HG02678 (cell line): ENCODE measurements at regions not wholly inside any gene's neighbourhood (a gene's known extent, or its start where the extent isn't known, plus 50 kb on each side); places are given as distances from the start of the nearest gene placed in this dataset.
"Not testable (repeated sequence)": the region's sequence is repeated elsewhere in the genome, so short reads cannot be mapped to it uniquely, and the experiment has no call there.

ENCODE experiments used
- ATAC-seq: cut with Tn5 transposase; IDR thresholded peaks from one replicate; pipeline ENCODE4 v1.9.1; 2021; ENCODE audit warnings: mild to moderate bottlenecking, moderate library complexity; ENCODE audit not compliant: unreplicated experiment

GRCh38 chr9:40097992-40098391 lies 742.5 kb downstream of the SPATA31A1 start:
- not testable (repeated sequence) for ATAC-seq

GRCh38 chr9:40106003-40106782 lies 750.7 kb downstream of the SPATA31A1 start:
- ATAC-seq: peak; percentile 68

DNA sequence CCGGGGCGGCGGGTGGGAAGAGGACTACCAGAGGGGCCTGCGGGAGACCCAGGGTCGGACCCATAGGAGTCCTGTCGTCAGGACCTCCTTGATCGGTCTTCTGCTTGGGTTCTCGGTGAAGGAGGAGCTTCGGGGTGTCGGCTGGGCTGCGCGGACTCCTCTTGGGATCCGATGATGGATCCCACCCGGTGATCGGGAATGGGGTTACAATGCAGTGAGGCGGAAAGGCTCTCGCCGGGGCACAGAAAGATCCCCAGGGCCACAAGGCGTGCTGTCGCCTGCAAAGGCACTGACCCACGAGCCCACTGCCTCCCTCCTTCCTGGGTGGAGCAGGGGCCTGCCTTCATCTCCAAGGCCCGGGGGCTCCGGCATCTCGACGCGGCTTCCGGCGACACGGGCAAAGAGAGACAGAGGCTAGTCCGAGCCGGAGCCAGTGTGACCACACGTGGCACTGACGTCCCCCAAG lies 751.3 kb downstream of the SPATA31A1 start:
- not testable (repeated sequence) for ATAC-seq

DNA sequence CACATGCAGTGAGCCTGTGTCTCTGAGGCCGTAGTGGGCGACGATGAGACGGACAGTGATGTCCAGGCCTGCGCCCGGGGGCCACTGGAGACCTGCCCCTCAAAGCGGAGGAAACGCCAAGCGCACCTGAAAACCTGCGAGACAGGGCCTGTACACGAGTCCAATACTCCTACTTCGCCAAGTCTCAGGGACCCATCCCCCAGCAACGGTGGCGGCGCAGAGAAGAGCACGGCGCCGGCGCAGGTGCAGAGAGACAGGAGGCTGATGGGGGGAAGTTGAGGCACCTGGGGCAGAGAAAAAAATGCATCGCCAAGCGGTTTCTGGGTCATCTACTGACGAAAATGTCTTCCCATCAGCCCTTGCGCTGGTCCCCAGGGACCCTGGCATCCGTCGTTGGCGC lies 751.8 kb downstream of the SPATA31A1 start:
- not testable (repeated sequence) for ATAC-seq

- ATAC-seq: not testable (repeated sequence)
Observed at GRCh38 chr9:40108465-40108864, 753.0 kb downstream of the SPATA31A1 start.

DNA sequence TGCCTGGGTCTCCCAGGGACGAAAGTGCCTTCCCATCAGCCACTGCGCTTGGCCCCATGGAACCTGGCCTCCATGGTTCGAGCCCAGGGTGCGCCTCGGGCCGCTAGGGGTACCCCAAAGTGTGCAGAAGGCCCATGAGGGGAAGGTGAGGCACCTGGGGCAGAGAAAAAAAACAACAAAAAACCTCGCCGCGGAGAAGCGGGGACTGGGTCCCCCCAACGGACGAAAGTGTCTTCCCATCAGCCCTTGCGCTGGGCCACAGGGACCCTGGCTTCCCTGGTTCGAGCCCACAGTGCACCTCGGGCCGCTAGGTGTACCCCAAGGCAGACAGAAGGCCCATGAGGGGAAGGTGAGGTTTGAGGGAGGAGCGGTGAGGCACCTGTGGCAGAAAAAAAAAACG lies 755.3 kb downstream of the SPATA31A1 start:
- ATAC-seq: not testable (repeated sequence)

- ATAC-seq: not testable (repeated sequence)
Observed at GRCh38 chr9:40111571-40111970, 756.1 kb downstream of the SPATA31A1 start.

DNA sequence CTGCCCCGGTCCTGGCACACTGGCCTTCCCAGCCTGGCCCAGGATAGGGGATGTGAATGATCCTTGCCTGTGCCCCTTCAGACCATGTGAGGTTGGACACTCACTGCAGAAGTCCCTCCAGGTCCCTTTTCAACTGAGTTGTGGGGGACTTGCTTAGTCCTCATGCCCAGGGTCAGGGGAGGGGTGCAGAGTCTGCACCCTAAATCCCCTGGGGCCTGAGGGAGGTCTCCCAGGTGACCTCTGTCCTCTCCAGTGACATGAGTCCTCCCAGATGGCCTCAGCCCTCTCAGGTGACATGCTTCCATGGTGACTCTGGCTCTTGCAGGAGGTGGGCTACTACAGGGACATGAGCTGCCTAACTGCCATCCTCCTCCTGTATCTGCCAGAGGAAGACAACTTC lies 775.1 kb downstream of the SPATA31A1 start:
- ATAC-seq: not testable (repeated sequence)

DNA sequence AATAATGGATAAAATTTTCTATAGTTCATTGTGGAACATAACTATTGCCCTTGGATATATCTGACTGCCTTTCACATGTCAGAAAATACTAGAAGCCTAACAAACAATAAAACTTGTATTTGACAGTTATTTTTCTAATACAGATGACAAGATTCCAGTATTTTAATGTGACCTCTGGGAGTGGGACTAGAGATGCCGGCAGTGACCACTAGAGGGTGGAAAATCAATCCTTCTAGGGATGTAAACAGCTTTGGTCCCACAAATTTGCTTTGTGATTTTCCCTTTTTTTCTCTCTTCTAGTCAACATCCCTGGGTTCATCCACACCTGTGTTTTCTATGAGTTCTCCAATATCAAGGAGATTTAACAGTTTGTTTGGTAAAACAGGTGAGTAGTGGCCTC lies 813.7 kb downstream of the SPATA31A1 start:
- peak; percentile 62 for ATAC-seq

- ATAC-seq: not testable (repeated sequence)
Observed at GRCh38 chr9:40173316-40173715, 817.8 kb downstream of the SPATA31A1 start.

GRCh38 chr9:40174035-40174434 lies 818.6 kb downstream of the SPATA31A1 start:
- ATAC-seq: not testable (repeated sequence)

DNA sequence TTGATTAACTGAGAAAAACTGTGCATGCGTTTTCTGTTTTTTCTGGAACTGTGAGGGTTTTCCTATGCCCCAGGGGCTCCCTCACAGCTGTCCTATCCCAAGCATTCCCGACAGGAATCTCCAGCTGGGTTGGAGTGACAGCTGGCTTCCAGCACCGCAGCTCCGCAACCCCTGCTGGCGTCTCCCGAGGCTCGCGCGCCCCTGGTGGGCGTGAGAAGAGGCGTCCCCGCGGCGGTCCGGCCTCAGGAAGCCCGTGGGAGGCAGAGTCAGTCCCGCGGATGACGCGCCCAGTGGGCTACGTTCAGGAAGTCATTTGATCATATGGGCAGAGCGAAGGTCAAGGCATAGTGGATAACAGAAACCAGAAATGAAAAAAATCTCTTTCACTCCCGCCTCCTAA lies 821.9 kb downstream of the SPATA31A1 start:
- ATAC-seq: not testable (repeated sequence)

GRCh38 chr9:40191403-40191802 lies 835.9 kb downstream of the SPATA31A1 start:
- not testable (repeated sequence) for ATAC-seq

- ATAC-seq: not testable (repeated sequence)
Observed at GRCh38 chr9:40192162-40192561, 836.7 kb downstream of the SPATA31A1 start.

GRCh38 chr9:40196165-40196714 lies 840.8 kb downstream of the SPATA31A1 start:
- not testable (repeated sequence) for ATAC-seq

DNA sequence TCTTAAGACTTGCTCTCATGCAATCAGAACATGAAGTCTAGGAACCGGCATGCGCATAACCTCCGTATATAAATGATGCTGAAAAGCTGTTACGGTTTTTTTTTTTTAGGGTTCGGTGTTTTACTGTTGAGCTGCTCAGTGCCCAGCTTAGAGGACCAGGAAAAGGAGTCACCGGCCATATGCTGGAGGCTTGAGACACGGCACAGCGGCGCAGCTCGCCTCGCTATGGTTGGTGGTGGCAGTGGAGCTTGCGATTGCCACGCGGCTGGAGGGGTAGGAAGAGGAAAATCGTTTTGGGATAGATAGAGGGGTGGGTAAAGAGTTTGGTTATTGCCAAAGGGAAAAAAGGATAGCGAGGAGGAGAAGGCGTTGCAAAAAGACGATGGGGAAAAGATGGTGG lies 841.3 kb downstream of the SPATA31A1 start:
- not testable (repeated sequence) for ATAC-seq

- not testable (repeated sequence) for ATAC-seq
Observed at GRCh38 chr9:40221596-40222233, 866.2 kb downstream of the SPATA31A1 start.

DNA sequence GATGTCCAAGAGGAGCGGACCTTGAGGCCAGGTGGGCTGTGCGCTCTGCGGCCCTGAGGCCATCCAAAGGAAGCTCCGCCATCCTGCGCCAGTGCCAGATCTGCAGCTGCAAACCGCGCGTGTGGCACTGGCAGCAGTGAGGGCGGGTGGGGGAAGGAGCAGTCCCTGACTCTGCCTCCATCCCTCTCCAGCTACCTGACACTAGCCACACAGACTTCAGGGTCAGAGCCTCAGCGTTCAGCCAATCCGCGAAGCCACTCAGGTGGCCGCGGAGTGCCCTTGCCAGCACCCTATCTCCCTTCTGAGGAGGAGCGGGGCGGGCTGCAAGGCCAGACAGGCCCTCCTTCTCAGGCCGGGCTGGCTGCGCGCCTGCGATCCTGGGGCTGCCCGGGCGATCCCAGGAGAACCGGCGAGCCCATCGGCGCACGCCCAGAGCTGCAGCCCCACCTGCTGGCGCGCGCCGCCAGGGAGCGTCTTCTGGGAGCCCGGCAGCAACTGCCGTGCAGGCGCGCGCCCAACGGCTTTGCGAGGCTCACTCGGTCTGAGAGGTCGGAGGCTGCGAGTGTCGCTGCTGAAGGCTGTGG lies 867.2 kb downstream of the SPATA31A1 start:
- ATAC-seq: peak; percentile 60

GRCh38 chr9:40223353-40223752 lies 867.9 kb downstream of the SPATA31A1 start:
- ATAC-seq: not testable (repeated sequence)
